SK-N-SH treated with all-trans-retinoic acid at 6 μM for 48 hours (cell line): ENCODE measurements at regions not wholly inside any gene's neighbourhood (a gene's known extent, or its start where the extent isn't known, plus 50 kb on each side); places are given as distances from the start of the nearest gene placed in this dataset.

ENCODE experiments used
- ARNTL ChIP-seq: fragments of 450-650 bp; formaldehyde crosslinking; IDR thresholded peaks from 2 replicates; pipeline ENCODE4 v1.5.0; 2020; ENCODE audit warnings: low read depth, mild to moderate bottlenecking, moderate library complexity, borderline replicate concordance
- BACH2 ChIP-seq: fragments of 250-450 bp; sonication (Bioruptor Pico); IDR thresholded peaks from 2 replicates; pipeline ENCODE4 v1.9.0; 2021; ENCODE audit warnings: mild to moderate bottlenecking, borderline replicate concordance
- CSDC2 ChIP-seq: fragments of 250-450 bp; sonication (Bioruptor Pico); IDR thresholded peaks from 2 replicates; pipeline ENCODE4 v1.5.0; 2020; ENCODE audit warnings: mild to moderate bottlenecking, moderate library complexity
- TCF4 ChIP-seq: fragments of 250-450 bp; sonication (Bioruptor Pico); IDR thresholded peaks from 2 replicates; pipeline ENCODE4 v1.8.0; 2021; ENCODE audit warnings: mild to moderate bottlenecking, moderate library complexity, borderline replicate concordance
- TOX ChIP-seq: fragments of 250-450 bp; sonication (Bioruptor Pico); IDR thresholded peaks from 2 replicates; pipeline ENCODE4 v1.8.0; 2021; ENCODE audit warnings: mild to moderate bottlenecking, moderate library complexity, borderline replicate concordance
- ZFP3 ChIP-seq: fragments of 250-450 bp; sonication (Bioruptor Pico); IDR thresholded peaks from 2 replicates; pipeline ENCODE4 v1.5.0; 2020; ENCODE audit warnings: mild to moderate bottlenecking, moderate library complexity
- ZFP30 ChIP-seq: fragments of 450-650 bp; formaldehyde crosslinking; IDR thresholded peaks from 2 replicates; pipeline ENCODE4 v1.5.0; 2022; ENCODE audit warnings: mild to moderate bottlenecking, moderate library complexity
- ZNF565 ChIP-seq: fragments of 450-650 bp; formaldehyde crosslinking; conservative IDR thresholded peaks from 2 replicates; pipeline ENCODE4 v1.5.0; 2020; ENCODE audit warnings: low read depth, mild to moderate bottlenecking, moderate library complexity
- ZNF70 ChIP-seq: fragments of 450-650 bp; formaldehyde crosslinking; IDR thresholded peaks from 2 replicates; pipeline ENCODE4 v1.5.0; 2020; ENCODE audit warnings: mild to moderate bottlenecking, moderate library complexity
- TF ChIP-seq, protein P1 (sequence below): fragments of 250-450 bp; sonication (Bioruptor Pico); IDR thresholded peaks from 2 replicates; pipeline ENCODE4 v1.8.0; 2021; ENCODE audit warnings: low read depth, mild to moderate bottlenecking, moderate library complexity, borderline replicate concordance
- TF ChIP-seq, protein P2 (sequence below): fragments of 250-450 bp; sonication (Bioruptor Pico); IDR thresholded peaks from 2 replicates; pipeline ENCODE4 v1.8.0; 2020; ENCODE audit warnings: mild to moderate bottlenecking, moderate library complexity, borderline replicate concordance

DNA sequence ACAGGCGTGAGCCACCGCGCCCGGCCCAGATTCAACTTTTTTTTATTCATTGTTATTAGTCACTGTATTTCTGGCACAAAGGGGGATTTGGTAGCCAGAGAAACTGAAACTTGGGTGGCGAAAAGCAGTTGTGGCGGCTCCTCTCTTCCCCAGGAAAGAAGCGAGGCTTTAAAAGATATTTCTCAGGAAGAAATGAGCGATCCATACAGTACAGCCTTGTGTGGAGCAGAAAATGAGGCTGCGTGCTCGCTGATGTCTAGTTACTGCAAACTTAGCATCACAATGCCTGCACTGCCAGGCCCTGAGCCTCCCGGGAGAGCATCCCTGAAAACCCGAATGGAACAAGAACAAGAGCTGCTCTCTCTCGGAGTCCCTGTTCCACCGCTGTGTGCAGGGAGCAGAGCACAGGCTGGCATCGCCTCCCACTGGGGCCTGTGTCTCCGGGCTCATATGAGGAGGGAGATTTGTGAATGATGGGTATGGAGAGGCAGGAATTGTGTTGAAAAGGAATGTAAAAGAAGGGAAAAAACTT lies 234.0 kb downstream of the ZNF516 start:
- TF ChIP-seq TCF4 (no peak), TOX (CRISPR knock-in tag) (no peak), ZNF565 (CRISPR knock-in tag) (no peak), BACH2 (CRISPR knock-in tag) (no peak), ZFP30 (CRISPR knock-in tag) (no peak), CSDC2 (CRISPR knock-in tag) (no peak), ZNF70 (CRISPR knock-in tag) (no peak), ARNTL (CRISPR knock-in tag) (no peak), ZFP3 (CRISPR knock-in tag) (no peak)
- TF ChIP-seq, protein P1, sequence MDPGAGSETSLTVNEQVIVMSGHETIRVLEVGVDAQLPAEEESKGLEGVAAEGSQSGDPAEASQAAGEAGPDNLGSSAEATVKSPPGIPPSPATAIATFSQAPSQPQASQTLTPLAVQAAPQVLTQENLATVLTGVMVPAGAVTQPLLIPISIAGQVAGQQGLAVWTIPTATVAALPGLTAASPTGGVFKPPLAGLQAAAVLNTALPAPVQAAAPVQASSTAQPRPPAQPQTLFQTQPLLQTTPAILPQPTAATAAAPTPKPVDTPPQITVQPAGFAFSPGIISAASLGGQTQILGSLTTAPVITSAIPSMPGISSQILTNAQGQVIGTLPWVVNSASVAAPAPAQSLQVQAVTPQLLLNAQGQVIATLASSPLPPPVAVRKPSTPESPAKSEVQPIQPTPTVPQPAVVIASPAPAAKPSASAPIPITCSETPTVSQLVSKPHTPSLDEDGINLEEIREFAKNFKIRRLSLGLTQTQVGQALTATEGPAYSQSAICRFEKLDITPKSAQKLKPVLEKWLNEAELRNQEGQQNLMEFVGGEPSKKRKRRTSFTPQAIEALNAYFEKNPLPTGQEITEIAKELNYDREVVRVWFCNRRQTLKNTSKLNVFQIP = no peak
- TF ChIP-seq, protein P2, sequence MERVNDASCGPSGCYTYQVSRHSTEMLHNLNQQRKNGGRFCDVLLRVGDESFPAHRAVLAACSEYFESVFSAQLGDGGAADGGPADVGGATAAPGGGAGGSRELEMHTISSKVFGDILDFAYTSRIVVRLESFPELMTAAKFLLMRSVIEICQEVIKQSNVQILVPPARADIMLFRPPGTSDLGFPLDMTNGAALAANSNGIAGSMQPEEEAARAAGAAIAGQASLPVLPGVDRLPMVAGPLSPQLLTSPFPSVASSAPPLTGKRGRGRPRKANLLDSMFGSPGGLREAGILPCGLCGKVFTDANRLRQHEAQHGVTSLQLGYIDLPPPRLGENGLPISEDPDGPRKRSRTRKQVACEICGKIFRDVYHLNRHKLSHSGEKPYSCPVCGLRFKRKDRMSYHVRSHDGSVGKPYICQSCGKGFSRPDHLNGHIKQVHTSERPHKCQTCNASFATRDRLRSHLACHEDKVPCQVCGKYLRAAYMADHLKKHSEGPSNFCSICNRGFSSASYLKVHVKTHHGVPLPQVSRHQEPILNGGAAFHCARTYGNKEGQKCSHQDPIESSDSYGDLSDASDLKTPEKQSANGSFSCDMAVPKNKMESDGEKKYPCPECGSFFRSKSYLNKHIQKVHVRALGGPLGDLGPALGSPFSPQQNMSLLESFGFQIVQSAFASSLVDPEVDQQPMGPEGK (CRISPR knock-in tag) = no peak
